Cardiac septum (tissue), 1 donor: ENCODE measurements at regions not wholly inside any gene's neighbourhood (a gene's known extent, or its start where the extent isn't known, plus 50 kb on each side); places are given as distances from the start of the nearest gene placed in this dataset.

Source experiments
- DNase-seq: peaks from one replicate; pipeline ENCODE4 v3.0.0-alpha.2; 2020; ENCODE audit warnings: low spot score
- intact Hi-C: fragments of 100-400 bp; cut with DNase I; formaldehyde crosslinking; loops from one replicate; pipeline ENCODE4 v1.14.0; 2022
- donor health status: DM: no; HTN: no; CAD: no.

- intact Hi-C loops: loop anchor here (1.0 kb wide), 1 partner anchor 18 kb away; no protein-coding TSS in a partner anchor
Observed at GRCh38 chr3:111244760-111245159, 173.1 kb downstream of the NECTIN3 start.

GRCh38 chr3:111246967-111247760 is 175.5 kb downstream of the NECTIN3 start:
- intact Hi-C loops: no loop called here
- DNase-seq: no peak

More at GRCh38 chr3:111244760-111245159, 173.1 kb downstream of the NECTIN3 start:
- DNase-seq: no peak

GRCh38 chr3:111248406-111248805 is 176.8 kb downstream of the NECTIN3 start:
- no peak for DNase-seq
- intact Hi-C loops: no loop called here

DNA sequence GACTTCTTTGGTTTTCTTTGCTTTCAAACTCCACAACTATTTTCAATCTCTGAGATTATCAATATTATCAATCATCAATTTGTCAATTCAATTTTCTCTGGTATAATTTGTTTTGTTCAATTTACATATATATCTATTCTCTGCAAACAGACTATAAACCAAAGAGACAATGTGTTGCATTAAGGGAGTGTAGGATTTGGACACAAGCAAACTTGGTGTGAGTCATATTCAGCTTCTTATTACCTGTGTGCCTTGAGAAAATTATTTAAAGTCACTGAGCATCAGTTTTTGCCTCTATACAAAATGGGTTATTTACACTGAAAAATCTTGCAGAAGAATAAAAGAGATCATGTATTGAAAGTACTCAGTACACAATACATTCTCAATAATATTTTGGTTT is 177.8 kb downstream of the NECTIN3 start:
- intact Hi-C loops: no loop called here
- no peak for DNase-seq

GRCh38 chr3:111252779-111253178 is 181.2 kb downstream of the NECTIN3 start:
- intact Hi-C loops: no loop called here
- no peak for DNase-seq

GRCh38 chr3:111253733-111254132 is 182.1 kb downstream of the NECTIN3 start:
- no peak for DNase-seq
- intact Hi-C loops: no loop called here

DNA sequence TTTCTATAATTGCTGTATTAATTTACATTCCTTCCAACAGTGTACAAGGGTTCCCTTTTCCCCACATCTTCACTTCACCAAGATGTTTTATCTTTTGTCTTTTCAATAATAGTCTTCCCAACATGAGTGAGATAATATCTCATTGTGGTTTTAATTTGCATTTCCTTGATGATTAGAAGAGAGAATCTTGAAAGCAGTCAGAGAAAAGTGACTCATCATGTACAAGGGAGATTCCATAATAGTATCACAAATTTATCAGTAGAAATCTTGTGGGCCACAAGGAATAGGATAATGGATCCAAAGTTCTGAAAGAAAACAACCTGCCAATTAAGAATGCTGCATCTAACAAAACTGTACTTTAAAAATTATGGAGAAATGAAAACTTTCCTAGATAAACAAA is 189.3 kb downstream of the NECTIN3 start:
- no peak for DNase-seq
- intact Hi-C loops: no loop called here

DNA sequence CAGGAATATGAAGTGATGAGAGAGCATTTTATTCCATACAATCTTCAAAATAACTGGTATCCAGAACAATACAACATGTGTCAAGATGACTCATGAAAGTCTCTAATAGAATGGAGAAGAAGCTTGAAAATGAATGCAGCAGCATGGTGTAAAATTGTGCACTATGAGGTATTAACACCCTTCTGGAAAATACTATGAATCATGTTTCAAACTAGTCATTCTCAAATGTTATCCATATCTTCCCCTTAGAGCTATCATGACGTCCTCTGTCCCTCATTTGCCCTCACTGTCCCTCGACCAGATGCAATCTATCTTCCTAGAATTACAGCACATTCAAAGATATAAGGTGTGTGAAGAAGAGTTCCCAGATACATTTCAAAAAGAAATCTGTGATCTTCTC is 198.2 kb downstream of the NECTIN3 start:
- DNase-seq: no peak
- intact Hi-C loops: no loop called here

GRCh38 chr3:111277226-111277625 is 205.6 kb downstream of the NECTIN3 start:
- no peak for DNase-seq
- intact Hi-C loops: no loop called here

DNA sequence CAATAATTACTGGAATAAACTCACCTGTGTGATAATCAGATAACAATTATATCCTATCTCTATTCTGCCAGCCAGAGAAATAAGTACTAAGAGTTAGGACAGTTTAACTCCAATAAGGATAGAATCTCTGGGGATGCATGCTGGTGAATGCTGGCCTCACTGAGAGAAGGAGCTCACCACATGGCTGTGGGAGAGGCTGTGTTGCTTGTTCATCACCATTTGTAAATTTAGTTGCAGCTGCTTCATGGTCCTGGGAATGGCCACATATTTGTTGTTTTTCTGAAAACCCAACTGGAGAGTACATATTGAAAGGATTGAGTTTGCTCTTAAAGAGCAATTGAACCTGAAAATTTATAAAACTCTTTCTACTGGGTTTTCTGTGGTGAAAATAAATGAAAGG is 207.3 kb downstream of the NECTIN3 start:
- no peak for DNase-seq
- intact Hi-C loops: no loop called here

DNA sequence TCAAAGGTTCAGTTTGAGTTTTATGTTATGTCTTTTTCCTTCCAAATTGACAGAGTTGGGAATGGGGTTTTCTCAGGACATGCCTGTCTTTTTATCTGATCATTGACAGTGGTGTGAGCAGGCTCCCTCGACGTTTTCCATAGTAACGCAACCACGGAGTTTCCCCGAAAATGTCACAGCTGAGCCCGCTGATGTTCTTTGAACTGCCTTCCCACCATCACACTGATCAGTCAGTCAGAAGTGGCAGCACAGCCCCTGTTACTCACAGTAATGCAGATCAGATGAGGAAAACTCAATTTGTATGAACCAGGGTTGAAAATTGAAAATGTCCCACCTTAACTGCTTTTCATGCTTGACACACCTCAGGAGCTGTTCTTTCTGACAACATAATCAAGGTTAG is 210.4 kb downstream of the NECTIN3 start:
- DNase-seq: no peak
- intact Hi-C loops: no loop called here

DNA sequence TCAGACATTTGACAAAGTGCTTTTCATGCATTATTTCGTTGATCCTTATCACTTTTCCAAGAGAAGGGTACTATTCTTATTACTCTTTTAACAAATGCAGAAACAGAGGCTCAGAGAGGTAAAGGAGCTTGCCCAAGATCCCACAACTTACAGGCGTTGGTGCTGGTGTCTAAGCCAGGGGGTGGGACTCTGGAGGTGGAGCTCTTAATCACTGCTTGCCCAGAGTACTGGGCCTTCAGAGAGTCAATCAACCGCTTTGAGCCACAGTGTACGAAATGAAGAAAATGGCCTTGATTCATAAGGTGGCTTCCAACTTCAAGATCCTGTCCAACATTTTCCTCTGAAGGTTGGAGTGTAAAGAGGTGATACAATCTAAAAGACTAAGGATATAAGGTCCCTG is 211.5 kb downstream of the NECTIN3 start:
- intact Hi-C loops: no loop called here

GRCh38 chr3:111284503-111285183 is 213.0 kb downstream of the NECTIN3 start:
- DNase-seq: no peak
- intact Hi-C loops: no loop called here

More for the DNA sequence above, 211.5 kb downstream of the NECTIN3 start:
- no peak for DNase-seq

- intact Hi-C loops: no loop called here
- no peak for DNase-seq
Observed at GRCh38 chr3:111285184-111285538, 213.5 kb downstream of the NECTIN3 start.

DNA sequence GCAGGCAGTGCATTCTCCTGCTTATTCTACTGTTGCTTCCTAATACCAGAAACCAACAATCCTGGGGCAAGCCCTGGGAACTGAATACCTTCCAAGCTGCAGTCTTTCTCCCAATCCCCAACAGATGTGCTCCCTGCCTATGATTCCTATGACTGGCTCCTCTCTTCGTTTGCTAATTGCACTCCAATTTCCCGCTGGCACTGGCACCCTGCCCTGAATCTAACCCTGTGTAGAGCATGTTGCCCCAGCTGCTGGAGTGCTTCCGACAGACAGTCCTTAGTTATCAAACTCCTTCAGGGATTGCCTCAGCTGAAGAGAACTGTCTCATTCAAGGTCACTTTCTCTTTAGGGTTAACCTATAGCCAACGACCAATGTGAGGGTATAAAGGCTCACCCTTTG is 214.1 kb downstream of the NECTIN3 start:
- intact Hi-C loops: no loop called here
- DNase-seq: no peak

- intact Hi-C loops: no loop called here
- DNase-seq: no peak
Observed at GRCh38 chr3:111286746-111287145, 215.1 kb downstream of the NECTIN3 start.

DNA sequence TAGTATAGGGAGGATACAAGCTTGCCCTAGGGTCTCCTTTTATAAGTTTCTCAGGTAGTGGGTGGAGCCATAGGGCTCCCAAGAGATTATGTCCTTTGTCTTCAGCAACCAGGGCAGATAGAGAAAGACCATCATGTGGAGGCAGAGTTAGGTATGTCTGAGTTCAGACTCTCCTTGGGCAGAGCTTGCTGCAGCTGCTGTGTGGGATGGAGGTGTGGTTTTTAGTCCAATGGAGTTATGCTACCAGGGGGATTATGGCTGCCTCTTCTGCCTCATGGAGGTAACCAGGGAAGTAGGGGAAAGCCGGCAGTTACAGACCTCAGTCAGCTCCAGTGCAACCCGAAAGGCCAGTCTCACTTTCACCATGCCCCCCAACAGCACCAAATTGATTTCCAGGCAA is 220.5 kb downstream of the NECTIN3 start:
- DNase-seq: no peak
- intact Hi-C loops: no loop called here

DNA sequence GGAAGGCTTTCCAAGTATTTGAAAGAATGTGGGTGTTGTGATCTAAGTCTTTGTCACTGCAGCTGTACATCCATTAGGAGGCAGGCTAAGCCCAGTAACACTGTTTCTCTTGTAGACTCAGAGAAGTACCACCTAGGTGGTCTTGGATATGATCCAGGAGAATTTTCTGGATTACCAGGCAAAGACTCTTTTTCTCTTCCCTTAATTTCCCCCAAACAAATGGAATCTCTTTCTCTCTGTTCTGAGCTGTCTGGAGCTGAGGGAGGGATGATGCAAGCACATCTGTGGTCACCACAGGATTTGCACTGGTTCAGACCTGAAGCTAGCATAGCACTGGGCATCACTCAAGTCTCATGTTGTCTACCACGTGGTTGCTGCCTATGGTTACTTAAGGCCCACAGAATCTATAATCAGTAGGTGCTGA is 227.6 kb downstream of the NECTIN3 start:
- no peak for DNase-seq
- intact Hi-C loops: no loop called here

- no peak for DNase-seq
- intact Hi-C loops: no loop called here
Observed at GRCh38 chr3:111301238-111301798, 229.7 kb downstream of the NECTIN3 start.

GRCh38 chr3:111302063-111302462 is 230.4 kb downstream of the NECTIN3 start:
- DNase-seq: no peak
- intact Hi-C loops: no loop called here

DNA sequence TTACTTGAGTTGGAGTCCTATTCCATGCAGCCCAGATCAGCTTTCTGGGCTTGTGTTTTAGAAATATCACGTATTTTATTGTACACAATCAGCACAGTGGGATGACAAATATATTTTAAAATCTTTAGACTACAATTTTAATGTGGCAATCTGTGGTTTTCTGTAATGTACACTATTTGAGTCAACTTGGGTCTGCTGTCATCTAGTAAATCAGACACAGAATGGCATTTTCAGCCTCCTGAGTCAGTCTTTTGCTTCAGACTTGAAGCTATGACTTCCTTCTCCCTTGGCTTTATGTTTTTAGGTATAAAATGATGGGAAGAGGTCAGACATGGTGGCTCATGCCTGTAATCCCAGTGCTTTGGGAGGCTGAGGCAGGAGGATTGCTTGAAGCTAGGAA is 232.1 kb downstream of the NECTIN3 start:
- intact Hi-C loops: no loop called here
- no peak for DNase-seq
